Tibial artery (tissue), 4 donors: ENCODE measurements at regions not wholly inside any gene's neighbourhood (a gene's known extent, or its start where the extent isn't known, plus 50 kb on each side); places are given as distances from the start of the nearest gene placed in this dataset.

Experiments
- DNase-seq, 2 donors: peaks; one replicate each; pipeline ENCODE4 v3.0.0-alpha.2; 2019
- H3K27ac ChIP-seq, 2 donors: fragments of 200-600 bp; sonication (generic) in 1 of 2; 1 replicate in 1 of 2; 2 replicates in 1 of 2; pipeline ENCODE4 v1.5.1; 2018 to 2019; ENCODE audit warnings: mild to moderate bottlenecking in 1 of 2
- H3K27me3 ChIP-seq, 2 donors: fragments of 200-600 bp; sonication (generic) in 1 of 2; one replicate each; pipeline versions ENCODE4 v1.5.1 to v1.6.0; 2016 to 2019
- H3K36me3 ChIP-seq, 3 donors: fragments of 200-600 bp; sonication (generic) in 2 of 3; one replicate each; pipeline ENCODE4 v1.5.1; 2016 to 2019; ENCODE audit warnings: mild to moderate bottlenecking in 2 of 3
- H3K4me1 ChIP-seq, 4 donors: fragments of 200-600 bp; sonication (generic) in 2 of 4; 1 replicate in 3 of 4; 2 replicates in 1 of 4; pipeline ENCODE4 v1.5.1; 2016 to 2019
- H3K4me3 ChIP-seq, 2 donors: fragments of 200-600 bp; sonication (generic) in 1 of 2; 1 replicate in 1 of 2; 2 replicates in 1 of 2; pipeline ENCODE4 v1.5.1; 2018 to 2019; ENCODE audit warnings: mild to moderate bottlenecking in 2 of 2
- H3K9me3 ChIP-seq, 3 donors: fragments of 200-600 bp; sonication (generic) in 1 of 3; one replicate each; pipeline ENCODE4 v1.5.1; 2016 to 2019
- intact Hi-C: fragments of 100-400 bp; cut with DNase I; formaldehyde crosslinking; loops from one replicate; pipeline ENCODE4 v1.15.0; 2023; ENCODE audit warnings: low total_unique reads
- TF ChIP-seq, protein P1 (sequence below), 2 experiments: fragments of 200-600 bp in 1 of 2; fragments of 450-650 bp in 1 of 2; IDR thresholded peaks; one replicate each; pipeline ENCODE4 v1.5.1; 2017 to 2019; ENCODE audit warnings: antibody characterized with exemption in 2 of 2, mild to moderate bottlenecking in 1 of 2, moderate library complexity in 1 of 2

DNA sequence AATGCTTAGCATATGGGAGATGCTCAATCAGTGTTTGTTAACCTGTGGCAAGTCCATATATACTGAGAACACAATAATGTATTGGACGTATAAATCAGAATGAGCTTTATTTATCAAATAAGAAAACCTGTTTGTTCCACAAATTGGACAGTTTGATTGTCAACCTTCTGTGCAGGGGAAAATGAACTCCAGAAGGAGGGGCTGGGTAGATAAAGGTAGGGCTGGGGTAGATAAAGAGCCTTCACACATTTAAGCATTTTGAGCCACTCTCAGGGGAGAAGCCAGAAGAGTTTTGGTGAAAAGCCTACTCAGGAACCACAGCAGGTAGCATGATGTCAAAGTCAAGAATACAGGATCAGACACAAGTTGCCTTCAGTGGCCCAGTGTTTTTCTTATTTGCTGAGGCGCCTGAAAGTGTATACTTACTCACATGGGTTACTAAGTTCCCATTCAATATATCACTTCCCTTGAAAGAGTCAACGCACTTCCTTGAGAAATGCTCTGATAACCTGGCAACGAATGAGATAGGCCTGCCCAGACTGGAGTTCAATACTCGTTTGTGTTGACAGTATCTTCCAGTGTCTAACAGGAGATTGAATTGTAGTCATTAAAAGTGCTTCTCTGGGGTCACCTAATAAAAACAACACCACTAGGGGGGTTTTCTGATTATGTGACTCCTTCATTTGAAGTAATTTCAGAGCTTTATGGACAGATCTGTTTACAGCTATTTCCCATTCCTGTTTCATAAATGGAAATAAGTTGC, 263.9 kb upstream of the CITED2 start:
- Histone ChIP-seq H3K4me3 (no peak overlapping the region), H3K9me3 (no peaks in the 10 kb centered on the region), H3K4me1 (no peaks in the 10 kb centered on the region), H3K36me3 (no peaks in the 10 kb centered on the region), H3K27me3 (no peaks in the 10 kb centered on the region), H3K27ac (no peak overlapping the region)
- intact Hi-C loops = no loop called here
- TF ChIP-seq, protein P1, sequence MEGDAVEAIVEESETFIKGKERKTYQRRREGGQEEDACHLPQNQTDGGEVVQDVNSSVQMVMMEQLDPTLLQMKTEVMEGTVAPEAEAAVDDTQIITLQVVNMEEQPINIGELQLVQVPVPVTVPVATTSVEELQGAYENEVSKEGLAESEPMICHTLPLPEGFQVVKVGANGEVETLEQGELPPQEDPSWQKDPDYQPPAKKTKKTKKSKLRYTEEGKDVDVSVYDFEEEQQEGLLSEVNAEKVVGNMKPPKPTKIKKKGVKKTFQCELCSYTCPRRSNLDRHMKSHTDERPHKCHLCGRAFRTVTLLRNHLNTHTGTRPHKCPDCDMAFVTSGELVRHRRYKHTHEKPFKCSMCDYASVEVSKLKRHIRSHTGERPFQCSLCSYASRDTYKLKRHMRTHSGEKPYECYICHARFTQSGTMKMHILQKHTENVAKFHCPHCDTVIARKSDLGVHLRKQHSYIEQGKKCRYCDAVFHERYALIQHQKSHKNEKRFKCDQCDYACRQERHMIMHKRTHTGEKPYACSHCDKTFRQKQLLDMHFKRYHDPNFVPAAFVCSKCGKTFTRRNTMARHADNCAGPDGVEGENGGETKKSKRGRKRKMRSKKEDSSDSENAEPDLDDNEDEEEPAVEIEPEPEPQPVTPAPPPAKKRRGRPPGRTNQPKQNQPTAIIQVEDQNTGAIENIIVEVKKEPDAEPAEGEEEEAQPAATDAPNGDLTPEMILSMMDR (IDR thresholded peaks at IDR 0.05) = no peak
- no peak for DNase-seq

DNA sequence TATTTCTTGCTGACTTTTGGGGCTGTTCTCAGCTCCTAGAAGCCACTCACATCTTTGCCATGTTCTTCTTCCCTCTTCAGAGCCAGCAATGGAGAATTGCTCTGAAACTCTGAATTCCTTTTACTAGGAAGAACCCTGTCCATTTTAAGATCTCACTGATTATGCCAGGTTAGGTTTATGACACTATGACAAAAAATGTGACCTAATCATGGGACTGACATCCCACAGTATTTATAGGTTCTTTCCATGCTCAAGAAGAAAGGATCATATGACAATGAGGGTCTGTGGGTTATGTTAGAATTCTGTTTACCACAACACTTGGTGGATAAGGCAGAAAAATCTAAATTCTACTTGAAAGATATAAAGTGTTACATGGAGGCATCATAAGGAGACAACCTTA, 263.3 kb upstream of the CITED2 start:
- no peaks in the 10 kb centered on the region for H3K27me3 ChIP-seq
- H3K36me3 ChIP-seq = no peaks in the 10 kb centered on the region
- no peak overlapping the region for H3K27ac ChIP-seq
- no peaks in the 10 kb centered on the region for H3K9me3 ChIP-seq
- TF ChIP-seq, protein P1 (IDR thresholded peaks at IDR 0.05) = no peak
- DNase-seq = no peak
- no peaks in the 10 kb centered on the region for H3K4me1 ChIP-seq
- no peak overlapping the region for H3K4me3 ChIP-seq
- intact Hi-C loops = no loop called here

DNA sequence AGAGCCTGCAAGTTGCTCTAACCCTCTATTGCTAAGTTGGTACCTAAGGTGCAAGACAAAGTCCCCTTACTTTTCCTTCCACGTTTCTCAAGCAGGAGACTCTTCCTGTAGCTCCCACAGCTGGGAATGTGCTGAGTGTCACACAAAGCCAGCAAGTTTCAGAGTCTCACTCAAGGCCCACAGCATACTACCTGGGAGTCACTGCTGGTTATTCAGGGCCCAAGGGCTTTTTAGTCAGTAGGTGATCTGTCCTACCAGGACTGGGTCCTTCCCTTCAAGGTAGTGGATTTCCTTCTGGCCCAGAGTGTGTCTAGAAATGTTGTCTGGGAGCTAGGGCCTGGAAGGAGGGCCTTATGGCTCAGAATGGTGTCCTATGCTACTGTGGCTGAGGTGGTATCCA, 261.9 kb upstream of the CITED2 start:
- intact Hi-C loops = no loop called here
- H3K4me3 ChIP-seq = no peak overlapping the region
- no peak for DNase-seq
- no peaks in the 10 kb centered on the region for H3K27me3 ChIP-seq
- TF ChIP-seq, protein P1 (IDR thresholded peaks at IDR 0.05) = no peak
- no peak overlapping the region for H3K27ac ChIP-seq
- H3K36me3 ChIP-seq = no peaks in the 10 kb centered on the region
- H3K9me3 ChIP-seq = no peaks in the 10 kb centered on the region
- no peaks in the 10 kb centered on the region for H3K4me1 ChIP-seq

DNA sequence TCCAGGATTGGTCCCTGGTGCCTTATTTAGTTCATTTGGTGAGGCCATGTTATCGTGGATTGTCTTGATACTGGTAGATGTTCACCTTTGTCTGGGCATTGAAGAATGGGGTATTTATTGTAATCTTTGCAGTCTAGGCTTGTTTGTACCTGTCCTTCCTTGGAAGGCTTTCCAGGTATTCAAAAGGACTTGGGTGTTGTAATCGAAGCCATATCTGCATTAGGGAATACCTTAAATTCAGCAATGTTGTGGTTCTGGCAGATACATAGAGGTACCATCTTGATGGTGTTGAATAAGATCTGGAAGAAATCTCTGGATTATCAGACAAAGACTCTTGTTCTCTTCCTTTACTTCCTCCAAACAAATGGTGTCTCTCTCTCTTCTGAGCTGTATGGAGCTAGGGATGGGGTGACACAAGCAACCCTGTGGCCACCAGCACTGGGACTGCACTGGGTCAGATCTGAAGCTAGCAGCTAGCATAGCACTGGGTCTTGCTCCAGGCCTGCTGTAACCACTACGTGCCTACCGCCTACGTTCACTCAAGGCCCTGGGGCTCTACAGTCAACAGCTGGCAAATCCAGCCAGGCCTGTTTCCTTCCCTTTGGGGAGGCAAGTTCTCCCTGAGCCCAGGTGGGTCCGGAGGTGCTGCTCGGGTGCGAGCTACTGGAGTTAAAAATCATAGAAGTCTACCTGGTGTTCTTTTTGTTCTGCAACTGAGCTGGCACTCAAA, 261.1 kb upstream of the CITED2 start:
- Histone ChIP-seq H3K9me3 (no peaks in the 10 kb centered on the region), H3K4me1 (no peaks in the 10 kb centered on the region), H3K36me3 (no peaks in the 10 kb centered on the region), H3K4me3 (no peak overlapping the region), H3K27ac (no peak overlapping the region), H3K27me3 (no peaks in the 10 kb centered on the region)
- DNase-seq = no peak
- intact Hi-C loops = no loop called here
- TF ChIP-seq, protein P1 (IDR thresholded peaks at IDR 0.05) = no peak

DNA sequence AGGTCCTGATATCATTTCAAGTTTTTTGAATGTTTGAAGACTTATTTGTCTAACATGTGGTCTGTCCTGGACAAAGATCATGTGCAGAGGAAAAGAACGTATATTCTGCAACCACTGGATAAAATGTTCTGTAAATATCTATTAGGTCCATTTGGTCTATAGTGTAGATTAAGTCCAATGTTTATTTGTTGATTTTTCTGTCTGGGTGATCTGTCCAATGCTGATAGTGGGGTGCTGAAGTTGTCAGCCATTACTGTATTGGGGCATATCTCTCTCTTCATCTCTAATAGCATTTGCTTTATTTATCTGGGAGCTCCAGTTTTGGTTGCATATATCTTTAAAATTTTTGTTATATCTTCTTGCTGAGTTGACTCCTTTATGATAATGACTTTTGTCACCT, 258.4 kb upstream of the CITED2 start:
- intact Hi-C loops = no loop called here
- H3K9me3 ChIP-seq = no peaks in the 10 kb centered on the region
- H3K4me1 ChIP-seq = no peaks in the 10 kb centered on the region

More for the DNA sequence above, 258.4 kb upstream of the CITED2 start:
- no peak for DNase-seq
- no peaks in the 10 kb centered on the region for H3K36me3 ChIP-seq
- no peak overlapping the region for H3K27ac ChIP-seq
- TF ChIP-seq, protein P1 (IDR thresholded peaks at IDR 0.05) = no peak
- no peak overlapping the region for H3K4me3 ChIP-seq
- no peaks in the 10 kb centered on the region for H3K27me3 ChIP-seq
